ENCODE measurements at regions not wholly inside any gene's neighbourhood (a gene's known extent, or its start where the extent isn't known, plus 50 kb on each side); places are given as distances from the start of the nearest gene placed in this dataset.

DNA sequence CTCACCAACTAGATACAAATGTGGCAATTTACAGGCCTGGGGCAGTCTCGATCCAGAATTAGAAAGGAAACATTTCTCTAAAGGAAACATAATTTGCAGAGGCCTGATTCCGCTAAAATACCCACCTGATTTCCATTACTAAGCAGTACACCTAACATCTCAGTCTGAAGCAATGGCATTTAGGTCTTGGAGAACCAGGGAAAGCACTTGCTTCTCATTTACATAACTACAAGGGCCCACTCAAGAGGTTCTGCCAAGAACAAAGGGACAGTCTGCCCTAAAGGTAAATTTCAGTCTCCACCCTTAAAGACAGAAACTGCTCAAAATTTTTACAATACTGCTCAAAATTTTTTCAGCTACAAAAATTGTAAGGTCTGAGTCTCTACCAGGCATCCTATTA, 123.7 kb upstream of the GJB5 start:
- TF ChIP-seq CTCF (IDR thresholded peaks at IDR 0.05), result no peak
- TF ChIP-seq POLR2A (IDR thresholded peaks at IDR 0.05), result no peak
